CD14-positive monocyte (primary cell): ENCODE measurements at regions not wholly inside any gene's neighbourhood (a gene's known extent, or its start where the extent isn't known, plus 50 kb on each side); places are given as distances from the start of the nearest gene placed in this dataset.

ENCODE experiments used
- DNase-seq, 3 donors: peaks; one replicate each; pipeline ENCODE4 v3.0.0-alpha.2; 2011 to 2022
- H2AFZ ChIP-seq: 2 replicates; pipeline ENCODE4 v1.6.0; 2012; ENCODE audit warnings: mild to moderate bottlenecking, low read depth, low read length, inconsistent platforms; ENCODE audit not compliant: insufficient read depth, poor library complexity, severe bottlenecking
- H3K27ac ChIP-seq, 2 donors: 1 replicate in 1 of 2; 2 replicates in 1 of 2; pipeline ENCODE4 v1.5.1; 2012 to 2013; ENCODE audit warnings: low read length in 2 of 2, control low read depth in 1 of 2, inconsistent platforms in 1 of 2, low read depth in 1 of 2, mild to moderate bottlenecking in 1 of 2
- H3K27me3 ChIP-seq, 2 donors: one replicate each; pipeline versions ENCODE4 v1.6.0 to v1.6.1; 2011 to 2013; ENCODE audit warnings: low read length in 2 of 2; ENCODE audit not compliant: control insufficient read depth in 2 of 2, insufficient read depth in 2 of 2
- H3K36me3 ChIP-seq, 2 donors: replicated peaks in 1 of 2; 1 replicate in 1 of 2; 2 replicates in 1 of 2; pipeline versions ENCODE4 v1.5.1 to v1.6.1; 2012 to 2013; ENCODE audit warnings: low read length in 2 of 2, control low read depth in 1 of 2, inconsistent platforms in 1 of 2, mild to moderate bottlenecking in 1 of 2; ENCODE audit not compliant: insufficient read depth in 2 of 2, control insufficient read depth in 1 of 2
- H3K4me1 ChIP-seq, 2 donors: 1 replicate in 1 of 2; 2 replicates in 1 of 2; pipeline versions ENCODE4 v1.5.1 to v1.6.1; 2012 to 2013; ENCODE audit warnings: low read length in 2 of 2, control low read depth in 1 of 2, inconsistent platforms in 1 of 2, mild to moderate bottlenecking in 1 of 2, moderate library complexity in 1 of 2; ENCODE audit not compliant: insufficient read depth in 2 of 2, control insufficient read depth in 1 of 2
- H3K4me2 ChIP-seq: replicated peaks from 2 replicates; pipeline ENCODE3; 2012; ENCODE audit warnings: low read length, moderate library complexity, mild to moderate bottlenecking; ENCODE audit not compliant: poor library complexity, severe bottlenecking; ENCODE audit errors: extremely low read depth
- H3K4me3 ChIP-seq, 3 experiments: fragments of 200-600 bp in 1 of 3; sonication (generic) in 1 of 3; replicated peaks in 1 of 3; 1 replicate in 2 of 3; 2 replicates in 1 of 3; pipeline ENCODE4 v1.5.1; 2011 to 2013; ENCODE audit warnings: low read length in 3 of 3, mild to moderate bottlenecking in 3 of 3, control low read depth in 2 of 3, low read depth in 2 of 3, inconsistent platforms in 1 of 3, moderate library complexity in 1 of 3
- H3K79me2 ChIP-seq: 2 replicates; pipeline ENCODE4 v1.6.0; 2012; ENCODE audit warnings: mild to moderate bottlenecking, control low read depth, inconsistent platforms, low read length, moderate library complexity; ENCODE audit not compliant: insufficient read depth
- H3K9ac ChIP-seq: 2 replicates; pipeline ENCODE4 v1.6.0; 2017; ENCODE audit warnings: low read length, mild to moderate bottlenecking; ENCODE audit not compliant: insufficient read depth, poor library complexity, severe bottlenecking
- H3K9me3 ChIP-seq, 2 donors: replicated peaks in 1 of 2; 1 replicate in 1 of 2; 2 replicates in 1 of 2; pipeline versions ENCODE4 v1.5.1 to v1.6.1; 2012 to 2013; ENCODE audit warnings: low read length in 2 of 2, control low read depth in 1 of 2; ENCODE audit not compliant: control insufficient read depth in 1 of 2, insufficient read depth in 1 of 2
- H4K20me1 ChIP-seq: 2 replicates; pipeline ENCODE4 v1.6.0; 2012; ENCODE audit warnings: mild to moderate bottlenecking, low read length, control low read depth, moderate library complexity; ENCODE audit not compliant: insufficient read depth
- H3K27ac Mint-ChIP-seq, 7 donors: one replicate each; pipeline ENCODE4 v1.8.0; 2020; ENCODE audit warnings: mild to moderate bottlenecking in 7 of 7, mixed read lengths in 7 of 7, moderate library complexity in 6 of 7, inconsistent platforms in 2 of 7
- H3K27me3 Mint-ChIP-seq, 3 donors: one replicate each; pipeline ENCODE4 v1.8.0; 2021 to 2022; ENCODE audit warnings: low read depth in 3 of 3, mild to moderate bottlenecking in 3 of 3, mixed read lengths in 3 of 3, moderate library complexity in 3 of 3, inconsistent platforms in 1 of 3
- H3K36me3 Mint-ChIP-seq, 2 donors: one replicate each; pipeline ENCODE4 v1.8.0; 2020; ENCODE audit warnings: mixed read lengths in 2 of 2, inconsistent platforms in 1 of 2, mild to moderate bottlenecking in 1 of 2
- H3K4me1 Mint-ChIP-seq: one replicate; pipeline ENCODE4 v1.8.0; 2020; ENCODE audit warnings: mild to moderate bottlenecking, mixed read lengths
- H3K4me3 Mint-ChIP-seq, 2 donors: one replicate each; pipeline ENCODE4 v1.8.0; 2020; ENCODE audit warnings: mild to moderate bottlenecking in 2 of 2, mixed read lengths in 2 of 2, moderate library complexity in 1 of 2
- H3K9me3 Mint-ChIP-seq, 7 donors: one replicate each; pipeline ENCODE4 v1.8.0; 2020 to 2022; ENCODE audit warnings: mixed read lengths in 7 of 7, mild to moderate bottlenecking in 6 of 7, moderate library complexity in 6 of 7, inconsistent platforms in 2 of 7
- CTCF ChIP-seq: fragments of 200-600 bp; IDR thresholded peaks from one replicate; pipeline ENCODE4 v1.8.0; 2022; ENCODE audit warnings: antibody characterized with exemption, mild to moderate bottlenecking
- WGBS: methylation state at CpG from one replicate; pipeline ENCODE4 v1.1.5; 2013; ENCODE audit warnings: missing lambda C conversion rate; ENCODE audit not compliant: insufficient coverage; 5-methylcytosine and 5-hydroxymethylcytosine counted together
- intact Hi-C, 2 donors: fragments of 100-400 bp; cut with micrococcal nuclease; formaldehyde crosslinking; loops; one replicate each; pipeline versions ENCODE4 v1.15.0 to v1.15.1; 2023

GRCh38 chr2:149724091-149724490 is 136.5 kb upstream of the MMADHC start:
- DNase-seq = no peak
- H3K4me3 ChIP-seq = no peak overlapping the region

GRCh38 chr2:149720615-149721014 is 133.0 kb upstream of the MMADHC start:
- DNase-seq = no peak
- Mint-ChIP-seq H3K4me3 (no peak overlapping the region), H3K27ac (no peak overlapping the region), H3K9me3 (peaks cover 0 to 6% (median 0%) of the 10 kb centered on the region in 7 donors), H3K36me3 (no peaks in the 10 kb centered on the region), H3K4me1 (no peaks in the 10 kb centered on the region), H3K27me3 (peaks cover 0 to 3% (median 0%) of the 10 kb centered on the region in 3 donors)
- Histone ChIP-seq H3K79me2 (no peaks in the 10 kb centered on the region), H3K36me3 (no peaks in the 10 kb centered on the region), H3K27me3 (no peaks in the 10 kb centered on the region), H3K4me2 (no peak overlapping the region), H3K9ac (no peak overlapping the region), H3K4me3 (no peak overlapping the region), H3K4me1 (no peaks in the 10 kb centered on the region), H3K27ac (no peak overlapping the region), H4K20me1 (no peaks in the 10 kb centered on the region), H3K9me3 (no peaks in the 10 kb centered on the region), H2AFZ (no peak overlapping the region)
- intact Hi-C loops = no loop called here
- no peak for TF ChIP-seq CTCF
- no CpG with 5 or more reads among the region's 2 CpGs for WGBS

More at GRCh38 chr2:149724091-149724490, 136.5 kb upstream of the MMADHC start:
- peaks cover 0 to 6% (median 0%) of the 10 kb centered on the region in 7 donors for H3K9me3 Mint-ChIP-seq
- H3K27ac Mint-ChIP-seq = no peak overlapping the region
- Histone ChIP-seq H3K27me3 (no peaks in the 10 kb centered on the region), H3K27ac (no peak overlapping the region), H3K4me1 (no peaks in the 10 kb centered on the region), H3K4me2 (no peak overlapping the region), H4K20me1 (no peaks in the 10 kb centered on the region), H2AFZ (no peak overlapping the region), H3K9me3 (no peaks in the 10 kb centered on the region), H3K36me3 (no peaks in the 10 kb centered on the region), H3K79me2 (no peaks in the 10 kb centered on the region), H3K9ac (no peak overlapping the region)
- H3K27me3 Mint-ChIP-seq = peaks cover 0 to 3% (median 1%) of the 10 kb centered on the region in 3 donors
- intact Hi-C loops = no loop called here
- no peaks in the 10 kb centered on the region for H3K4me1 Mint-ChIP-seq
- 100% methylated on average over 2 of the region's 4 CpGs for WGBS
- H3K36me3 Mint-ChIP-seq = no peaks in the 10 kb centered on the region
- TF ChIP-seq CTCF = no peak
- H3K4me3 Mint-ChIP-seq = no peak overlapping the region
